ENCODE measurements at regions not wholly inside any gene's neighbourhood (a gene's known extent, or its start where the extent isn't known, plus 50 kb on each side); places are given as distances from the start of the nearest gene placed in this dataset.

DNA sequence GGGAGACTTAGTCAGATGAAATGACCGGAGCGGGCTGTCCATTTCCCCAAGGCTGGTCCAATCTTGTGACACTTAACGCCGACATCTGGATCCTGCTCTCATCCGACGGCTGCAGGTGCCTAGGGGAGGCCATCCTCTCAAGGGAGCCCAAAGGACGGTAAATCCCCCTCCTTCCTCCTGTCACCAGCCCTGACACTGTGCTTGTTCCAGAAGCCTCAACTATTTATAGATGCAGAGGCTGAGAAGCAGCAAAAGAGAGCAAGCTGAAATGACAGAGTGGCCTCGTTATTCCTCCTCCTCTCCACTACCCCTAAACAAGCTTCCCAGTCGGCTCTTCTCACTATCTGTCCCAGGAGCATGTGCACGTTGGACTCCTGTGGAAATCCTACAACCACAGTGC lies 533.7 kb downstream of the LIG4 start:
- no peaks in the 10 kb centered on the region for H3K9me3 ChIP-seq (replicated peaks; ENCODE audit: control insufficient read depth, insufficient read depth, low read depth, low read length)
- no peaks in the 10 kb centered on the region for H3K79me2 ChIP-seq (ENCODE audit: control insufficient read depth, insufficient read depth, low read length)
- CTCF ChIA-PET (ENCODE audit: low intra/inter-chr PET ratio): no interaction called here
- no peak overlapping the region for H3K4me2 ChIP-seq (ENCODE audit: insufficient read depth, low read length)
- intact Hi-C loops (cut with micrococcal nuclease): no loop called here
- in situ Hi-C loops (cut with MboI): no loop called here
- POLR2A ChIA-PET: no interaction called here
- no TSS peak for BruUV-seq (replicated peaks)
- H3K27me3 ChIP-seq (ENCODE audit: control insufficient read depth in 2 of 2, insufficient read depth in 2 of 2, low read length in 2 of 2): no peaks in the 10 kb centered on the region
- H2AFZ ChIP-seq (ENCODE audit: low read depth, low read length): no peak overlapping the region
- no peak overlapping the region for H3K27ac ChIP-seq (ENCODE audit: extremely low read depth, low read depth, low read length)
- H3K4me3 ChIP-seq: no peak overlapping the region
- ATAC-seq (no peak), FAIRE-seq (no peak), DNase-seq (ENCODE audit: extremely low read depth in 1 of 4, low spot score in 3 of 4) (no peak)
- no peak overlapping the region for H3K9ac ChIP-seq (ENCODE audit: insufficient read depth in 1 of 2, low read depth in 2 of 2, low read length in 2 of 2)
- no peaks in the 10 kb centered on the region for H4K20me1 ChIP-seq (replicated peaks; ENCODE audit: control insufficient read depth, insufficient read depth, low read length)
- H3K4me1 ChIP-seq (replicated peaks in 1 of 2; ENCODE audit: control insufficient read depth in 2 of 2, insufficient read depth in 2 of 2, low read length in 2 of 2): no peaks in the 10 kb centered on the region
- no peaks in the 10 kb centered on the region for H3K9me1 ChIP-seq (ENCODE audit: control insufficient read depth, insufficient read depth, low read length)
- TF ChIP-seq ZFP36 (IDR thresholded peaks at IDR 0.05; ENCODE audit: low read depth, low read length, partially characterized antibody) (no peak), KDM2B (CRISPR knock-in tag; IDR thresholded peaks at IDR 0.05) (no peak), TOE1 (IDR thresholded peaks at IDR 0.05; ENCODE audit: borderline replicate concordance) (no peak), TOE1 (CRISPR knock-in tag; IDR thresholded peaks at IDR 0.05; ENCODE audit: borderline replicate concordance, low read depth) (no peak), SAP30 (IDR thresholded peaks at IDR 0.05; ENCODE audit: borderline replicate concordance, insufficient read depth, low read depth, low read length, poor library complexity, severe bottlenecking) (no peak), ZNF24 (IDR thresholded peaks at IDR 0.05) (no peak), CREM (IDR thresholded peaks at IDR 0.05; ENCODE audit: low read depth) (no peak), LCOR (CRISPR knock-in tag; IDR thresholded peaks at IDR 0.05) (no peak), RB1 (IDR thresholded peaks at IDR 0.05; ENCODE audit: low read depth) (no peak), NFIX (CRISPR knock-in tag; IDR thresholded peaks at IDR 0.05; ENCODE audit: low read depth) (no peak)
- TF ChIP-seq, protein P1, sequence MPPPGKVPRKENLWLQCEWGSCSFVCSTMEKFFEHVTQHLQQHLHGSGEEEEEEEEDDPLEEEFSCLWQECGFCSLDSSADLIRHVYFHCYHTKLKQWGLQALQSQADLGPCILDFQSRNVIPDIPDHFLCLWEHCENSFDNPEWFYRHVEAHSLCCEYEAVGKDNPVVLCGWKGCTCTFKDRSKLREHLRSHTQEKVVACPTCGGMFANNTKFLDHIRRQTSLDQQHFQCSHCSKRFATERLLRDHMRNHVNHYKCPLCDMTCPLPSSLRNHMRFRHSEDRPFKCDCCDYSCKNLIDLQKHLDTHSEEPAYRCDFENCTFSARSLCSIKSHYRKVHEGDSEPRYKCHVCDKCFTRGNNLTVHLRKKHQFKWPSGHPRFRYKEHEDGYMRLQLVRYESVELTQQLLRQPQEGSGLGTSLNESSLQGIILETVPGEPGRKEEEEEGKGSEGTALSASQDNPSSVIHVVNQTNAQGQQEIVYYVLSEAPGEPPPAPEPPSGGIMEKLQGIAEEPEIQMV (tag; conservative IDR thresholded peaks at IDR 0.05; ENCODE audit: low read depth): no peak
- H3K36me3 ChIP-seq (ENCODE audit: control insufficient read depth, insufficient read depth, low read length): no peaks in the 10 kb centered on the region
- WGBS (ENCODE audit: insufficient coverage, low coverage, missing lambda C conversion rate): 0% methylated on average over 9 of the region's 10 CpGs

Data from K562 (cell line).